ENCODE measurements at regions not wholly inside any gene's neighbourhood (a gene's known extent, or its start where the extent isn't known, plus 50 kb on each side); places are given as distances from the start of the nearest gene placed in this dataset.

- Histone ChIP-seq H3K79me2 (ENCODE audit: control insufficient read depth, insufficient read depth, low read length) (no peaks in the 10 kb centered on the region), H3K4me1 (ENCODE audit: control insufficient read depth, insufficient read depth, low read length) (peaks cover 6% of the 10 kb centered on the region), H3K9me3 (replicated peaks; ENCODE audit: control insufficient read depth, insufficient read depth, low read length) (no peaks in the 10 kb centered on the region; the same call in 2 of the 3 replicates), H2AFZ (ENCODE audit: control insufficient read depth, low read depth, low read length) (no peak overlapping the region), H3K27me3 (replicated peaks in 1 of 2; ENCODE audit: control insufficient read depth in 2 of 2, insufficient read depth in 2 of 2, low read length in 1 of 2) (no peaks in the 10 kb centered on the region), H4K20me1 (ENCODE audit: control insufficient read depth, insufficient read depth) (no peaks in the 10 kb centered on the region), H3K4me2 (ENCODE audit: control insufficient read depth, insufficient read depth) (no peak overlapping the region), H3K4me3 (no peak overlapping the region), H3K9ac (ENCODE audit: control insufficient read depth, insufficient read depth, low read length) (no peak overlapping the region), H3K36me3 (ENCODE audit: control insufficient read depth in 2 of 2, insufficient read depth in 2 of 2, low read length in 1 of 2) (no peaks in the 10 kb centered on the region), H3K27ac (ENCODE audit: control insufficient read depth, insufficient read depth) (no peak overlapping the region)
- ATAC-seq (no peak), DNase-seq (ENCODE audit: low read depth, low spot score) (no peak), FAIRE-seq (no peak)
- RAD21 ChIA-PET (ENCODE audit: unreplicated experiment): no interaction called here
- CTCF ChIA-PET: no interaction called here
- 32% methylated on average over 2 of the region's 2 CpGs for WGBS (ENCODE audit: insufficient coverage, insufficient replicate concordance, low lambda C conversion rate, missing lambda C conversion rate)
- no TSS peak for BruUV-seq (replicated peaks)
- SMC1A ChIA-PET (ENCODE audit: uncharacterized antibody, unreplicated experiment): interaction anchor here (1.1 to 1.3 kb wide), 2 partner anchors 41 to 49 kb away, joined by 3 read pairs; no protein-coding TSS in a partner anchor
- intact Hi-C loops (cut with micrococcal nuclease; ENCODE audit: unreplicated experiment): no loop called here
- POLR2A ChIA-PET: no interaction called here
- TF ChIP-seq KAT2A (conservative IDR thresholded peaks at IDR 0.05; ENCODE audit: control insufficient read depth, low read depth, low read length) (no peak), USF1 (IDR thresholded peaks at IDR 0.05; ENCODE audit: borderline replicate concordance, extremely low read length, insufficient read depth, low read depth, low read length) (no peak), E2F4 (IDR thresholded peaks at IDR 0.05; ENCODE audit: low read depth, low read length) (no peak), MTA2 (IDR thresholded peaks at IDR 0.05; ENCODE audit: low read depth) (no peak), SUPT20H (IDR thresholded peaks at IDR 0.05; ENCODE audit: borderline replicate concordance, control insufficient read depth, low read depth, low read length) (no peak), HSF1 (IDR thresholded peaks at IDR 0.05; ENCODE audit: low read depth, low read length) (no peak), ZBED1 (IDR thresholded peaks at IDR 0.05; ENCODE audit: borderline replicate concordance) (no peak), EP300 (IDR thresholded peaks at IDR 0.05; ENCODE audit: borderline replicate concordance in 1 of 2, control insufficient read depth in 1 of 2, low read depth in 2 of 2, low read length in 2 of 2) (no peak), CUX1 (IDR thresholded peaks at IDR 0.05; ENCODE audit: insufficient replicate concordance, low read depth, low read length) (no peak), RELA (IDR thresholded peaks at IDR 0.05; ENCODE audit: borderline replicate concordance, partially characterized antibody) (no peak), BCL3 (IDR thresholded peaks at IDR 0.05; ENCODE audit: borderline replicate concordance, insufficient read depth, low read depth, low read length, poor library complexity, severe bottlenecking) (no peak)
- in situ Hi-C loops (cut with MboI): no loop called here
These were observed 267.5 kb downstream of the PDCD6IP start for GRCh38 chr3:34065901-34066300.
